ENCODE measurements at regions not wholly inside any gene's neighbourhood (a gene's known extent, or its start where the extent isn't known, plus 50 kb on each side); places are given as distances from the start of the nearest gene placed in this dataset.

- Mint-ChIP-seq H3K4me1 (no peaks in the 10 kb centered on the region), H3K4me3 (no peak overlapping the region), H3K27me3 (no peaks in the 10 kb centered on the region), H3K27ac (no peak overlapping the region), H3K9me3 (peaks cover 0 to 3% (median 1%) of the 10 kb centered on the region in 7 donors), H3K36me3 (no peaks in the 10 kb centered on the region)
- no peaks in the 10 kb centered on the region for H3K36me3 ChIP-seq (ENCODE audit: control insufficient read depth, insufficient read depth, low read length)
- no peak overlapping the region for H3K4me3 ChIP-seq (ENCODE audit: low read depth, low read length)
- no peaks in the 10 kb centered on the region for H3K4me1 ChIP-seq (ENCODE audit: control insufficient read depth, insufficient read depth, low read length, poor library complexity, severe bottlenecking)
- ATAC-seq (ENCODE audit: low read depth in 2 of 2), result no peak
- no peaks in the 10 kb centered on the region for H3K9me3 ChIP-seq (ENCODE audit: control insufficient read depth in 2 of 2, low read length in 2 of 2)
- H3K27me3 ChIP-seq (ENCODE audit: control insufficient read depth, insufficient read depth, low read length), result no peaks in the 10 kb centered on the region
- H3K27ac ChIP-seq (ENCODE audit: insufficient read depth, low read length, poor library complexity, severe bottlenecking), result no peak overlapping the region
- DNase-seq, result no peak
These were observed 404.7 kb downstream of the BCL11A start for GRCh38 chr2:60148716-60149115.

DNA sequence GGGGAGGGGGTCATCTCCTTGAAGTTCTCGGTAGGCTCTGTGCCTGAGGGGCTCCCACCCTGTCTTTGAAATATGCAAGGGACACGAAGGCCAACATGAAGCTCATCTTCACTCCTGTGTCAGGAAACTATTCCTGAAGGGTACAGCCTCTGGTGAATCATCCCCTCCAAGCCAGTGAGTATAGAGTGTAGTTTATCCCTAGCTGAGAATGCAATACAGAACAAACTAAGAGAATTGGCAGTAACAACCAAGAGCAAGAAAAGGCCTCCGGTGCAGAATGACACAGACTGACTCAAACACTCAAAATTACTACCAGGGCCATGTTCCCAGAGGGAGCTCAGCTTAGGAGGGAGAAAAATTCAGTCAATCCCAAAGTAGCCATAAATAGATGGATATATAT, 413.3 kb downstream of the BCL11A start:
- Histone ChIP-seq H3K36me3 (ENCODE audit: control insufficient read depth, insufficient read depth, low read length) (no peaks in the 10 kb centered on the region), H3K4me1 (ENCODE audit: control insufficient read depth, insufficient read depth, low read length, poor library complexity, severe bottlenecking) (no peaks in the 10 kb centered on the region), H3K27ac (ENCODE audit: insufficient read depth, low read length, poor library complexity, severe bottlenecking) (no peak overlapping the region), H3K9me3 (ENCODE audit: control insufficient read depth in 2 of 2, low read length in 2 of 2) (no peaks in the 10 kb centered on the region), H3K27me3 (ENCODE audit: control insufficient read depth, insufficient read depth, low read length) (no peaks in the 10 kb centered on the region), H3K4me3 (ENCODE audit: low read depth, low read length) (no peak overlapping the region)
- Mint-ChIP-seq H3K4me3 (no peak overlapping the region), H3K27ac (no peak overlapping the region), H3K36me3 (no peaks in the 10 kb centered on the region), H3K4me1 (no peaks in the 10 kb centered on the region), H3K9me3 (peaks cover 0 to 4% (median 2%) of the 10 kb centered on the region in 7 donors), H3K27me3 (peaks cover 5% of the 10 kb centered on the region)
- DNase-seq, result no peak
- no peak for ATAC-seq (ENCODE audit: low read depth in 2 of 2)

GRCh38 chr2:60136913-60137312, 416.5 kb downstream of the BCL11A start:
- Histone ChIP-seq H3K9me3 (ENCODE audit: control insufficient read depth in 2 of 2, low read length in 2 of 2) (no peaks in the 10 kb centered on the region), H3K27me3 (ENCODE audit: control insufficient read depth, insufficient read depth, low read length) (no peaks in the 10 kb centered on the region), H3K4me1 (ENCODE audit: control insufficient read depth, insufficient read depth, low read length, poor library complexity, severe bottlenecking) (no peaks in the 10 kb centered on the region), H3K4me3 (ENCODE audit: low read depth, low read length) (no peak overlapping the region), H3K27ac (ENCODE audit: insufficient read depth, low read length, poor library complexity, severe bottlenecking) (no peak overlapping the region), H3K36me3 (ENCODE audit: control insufficient read depth, insufficient read depth, low read length) (no peaks in the 10 kb centered on the region)
- Mint-ChIP-seq H3K27me3 (peaks cover 5% of the 10 kb centered on the region), H3K9me3 (peaks cover 0 to 9% (median 4%) of the 10 kb centered on the region in 7 donors), H3K36me3 (no peaks in the 10 kb centered on the region), H3K27ac (no peak overlapping the region), H3K4me3 (no peak overlapping the region), H3K4me1 (no peaks in the 10 kb centered on the region)
- DNase-seq, result no peak
- no peak for ATAC-seq (ENCODE audit: low read depth in 2 of 2)

DNA sequence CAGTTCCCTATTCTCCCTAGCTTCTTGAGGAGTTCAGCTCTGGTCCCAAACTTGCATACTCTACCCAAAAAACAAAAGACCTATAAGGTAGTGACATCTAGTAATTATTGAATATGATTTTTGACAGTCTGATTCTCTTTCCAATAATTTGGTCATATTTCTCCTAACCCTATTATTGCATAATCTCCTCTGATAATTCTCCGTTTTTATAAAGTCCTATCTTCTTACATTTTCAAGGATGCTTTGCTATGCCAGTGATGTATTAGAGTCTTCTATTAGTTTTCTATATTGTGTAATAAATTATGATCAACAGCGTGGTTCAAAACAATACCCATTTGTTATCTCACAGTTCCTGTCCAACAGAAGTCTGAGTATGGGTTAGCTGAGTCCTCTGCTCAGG, 426.3 kb downstream of the BCL11A start:
- Histone ChIP-seq H3K4me3 (ENCODE audit: low read depth, low read length) (no peak overlapping the region), H3K36me3 (ENCODE audit: control insufficient read depth, insufficient read depth, low read length) (no peaks in the 10 kb centered on the region), H3K27ac (ENCODE audit: insufficient read depth, low read length, poor library complexity, severe bottlenecking) (no peak overlapping the region), H3K4me1 (ENCODE audit: control insufficient read depth, insufficient read depth, low read length, poor library complexity, severe bottlenecking) (no peaks in the 10 kb centered on the region), H3K9me3 (ENCODE audit: control insufficient read depth in 2 of 2, low read length in 2 of 2) (no peaks in the 10 kb centered on the region), H3K27me3 (ENCODE audit: control insufficient read depth, insufficient read depth, low read length) (no peaks in the 10 kb centered on the region)
- no peaks in the 10 kb centered on the region for H3K27me3 Mint-ChIP-seq
- DNase-seq, result no peak
- ATAC-seq (ENCODE audit: low read depth in 2 of 2), result no peak
- H3K4me3 Mint-ChIP-seq, result no peak overlapping the region
- H3K27ac Mint-ChIP-seq, result no peak overlapping the region
- peaks cover 0 to 9% (median 3%) of the 10 kb centered on the region in 7 donors for H3K9me3 Mint-ChIP-seq
- H3K36me3 Mint-ChIP-seq, result no peaks in the 10 kb centered on the region
- H3K4me1 Mint-ChIP-seq, result no peaks in the 10 kb centered on the region

DNA sequence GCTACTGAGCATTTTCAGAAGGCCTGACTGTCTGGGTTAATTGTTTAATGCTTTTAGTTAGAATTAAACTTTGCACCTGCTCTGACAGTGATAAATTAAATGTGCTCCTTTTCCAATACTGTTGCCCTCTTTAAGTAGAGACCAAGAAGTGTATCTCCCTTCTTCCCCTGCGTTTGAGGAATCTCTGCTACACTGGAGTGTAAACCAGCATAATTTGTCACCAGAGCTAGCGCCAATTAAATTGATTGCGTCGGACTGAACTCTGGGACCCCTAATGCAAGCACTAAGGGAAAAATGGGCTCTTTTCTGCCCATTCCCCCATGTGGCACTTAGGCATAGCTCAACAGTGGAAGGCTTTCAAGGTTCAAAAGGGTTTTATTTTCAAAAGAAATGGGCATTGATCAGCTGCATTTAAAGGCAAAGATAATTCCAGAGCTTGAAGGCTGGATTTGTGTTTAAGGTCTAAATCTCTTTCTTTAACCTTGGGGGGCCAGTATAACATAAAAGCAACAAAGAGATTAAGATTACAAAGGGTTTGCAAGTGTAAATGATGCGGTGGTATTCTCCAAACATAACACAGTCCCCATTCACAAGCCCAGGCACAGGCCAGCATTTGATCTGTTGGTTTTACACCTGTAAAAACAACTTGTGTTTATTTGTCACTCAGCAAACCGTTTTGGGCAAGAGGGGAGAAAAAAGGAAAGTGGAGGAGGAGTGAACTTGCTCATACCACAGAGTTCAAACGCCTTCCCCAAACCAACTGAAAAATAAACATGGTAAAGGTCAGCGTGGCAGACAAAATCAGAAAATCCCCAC, 427.6 kb downstream of the BCL11A start:
- Mint-ChIP-seq H3K4me3 (no peak overlapping the region), H3K9me3 (peaks cover 0 to 4% (median 3%) of the 10 kb centered on the region in 7 donors), H3K27me3 (no peaks in the 10 kb centered on the region), H3K4me1 (no peaks in the 10 kb centered on the region), H3K27ac (no peak overlapping the region), H3K36me3 (no peaks in the 10 kb centered on the region)
- Histone ChIP-seq H3K4me1 (ENCODE audit: control insufficient read depth, insufficient read depth, low read length, poor library complexity, severe bottlenecking) (no peaks in the 10 kb centered on the region), H3K27me3 (ENCODE audit: control insufficient read depth, insufficient read depth, low read length) (no peaks in the 10 kb centered on the region), H3K27ac (ENCODE audit: insufficient read depth, low read length, poor library complexity, severe bottlenecking) (no peak overlapping the region), H3K4me3 (ENCODE audit: low read depth, low read length) (no peak overlapping the region), H3K9me3 (ENCODE audit: control insufficient read depth in 2 of 2, low read length in 2 of 2) (no peaks in the 10 kb centered on the region), H3K36me3 (ENCODE audit: control insufficient read depth, insufficient read depth, low read length) (no peaks in the 10 kb centered on the region)
- ATAC-seq (ENCODE audit: low read depth in 2 of 2), result no peak
- DNase-seq, result no peak

DNA sequence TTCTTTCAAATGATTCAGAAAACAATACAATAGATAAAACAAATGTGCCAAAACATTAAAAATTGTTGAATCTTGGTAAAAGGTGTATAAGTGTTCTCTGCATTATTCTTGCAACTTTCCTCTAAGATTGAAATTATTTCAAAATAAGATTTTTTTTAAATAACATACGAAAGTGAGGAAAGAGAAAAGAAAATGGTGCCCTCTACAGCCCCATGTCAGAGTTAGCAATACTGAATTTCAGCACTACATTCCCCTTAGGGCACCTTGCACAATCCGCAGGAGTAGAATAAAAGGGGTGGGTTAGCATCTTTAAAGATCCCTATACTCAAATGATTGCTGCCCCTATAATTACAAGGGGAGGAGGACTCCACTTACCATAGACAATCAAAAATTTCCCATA, 433.7 kb downstream of the BCL11A start:
- no peaks in the 10 kb centered on the region for H3K36me3 Mint-ChIP-seq
- Histone ChIP-seq H3K4me1 (ENCODE audit: control insufficient read depth, insufficient read depth, low read length, poor library complexity, severe bottlenecking) (no peaks in the 10 kb centered on the region), H3K9me3 (ENCODE audit: control insufficient read depth in 2 of 2, low read length in 2 of 2) (no peaks in the 10 kb centered on the region), H3K27me3 (ENCODE audit: control insufficient read depth, insufficient read depth, low read length) (no peaks in the 10 kb centered on the region), H3K4me3 (ENCODE audit: low read depth, low read length) (no peak overlapping the region), H3K36me3 (ENCODE audit: control insufficient read depth, insufficient read depth, low read length) (no peaks in the 10 kb centered on the region), H3K27ac (ENCODE audit: insufficient read depth, low read length, poor library complexity, severe bottlenecking) (no peak overlapping the region)
- ATAC-seq (ENCODE audit: low read depth in 2 of 2), result no peak
- H3K27me3 Mint-ChIP-seq, result no peaks in the 10 kb centered on the region
- no peak overlapping the region for H3K4me3 Mint-ChIP-seq
- no peaks in the 10 kb centered on the region for H3K4me1 Mint-ChIP-seq
- DNase-seq, result no peak
- no peak overlapping the region for H3K27ac Mint-ChIP-seq
- H3K9me3 Mint-ChIP-seq, result peaks cover 0 to 8% (median 3%) of the 10 kb centered on the region in 7 donors

- no peaks in the 10 kb centered on the region for H3K4me1 ChIP-seq (ENCODE audit: control insufficient read depth, insufficient read depth, low read length, poor library complexity, severe bottlenecking)
- H3K4me3 Mint-ChIP-seq, result no peak overlapping the region
- H3K36me3 Mint-ChIP-seq, result no peaks in the 10 kb centered on the region
- no peak overlapping the region for H3K27ac ChIP-seq (ENCODE audit: insufficient read depth, low read length, poor library complexity, severe bottlenecking)
- H3K9me3 ChIP-seq (ENCODE audit: control insufficient read depth in 2 of 2, low read length in 2 of 2), result no peaks in the 10 kb centered on the region
- H3K9me3 Mint-ChIP-seq, result peaks cover 0 to 8% (median 3%) of the 10 kb centered on the region in 7 donors
- no peaks in the 10 kb centered on the region for H3K36me3 ChIP-seq (ENCODE audit: control insufficient read depth, insufficient read depth, low read length)
- no peak for ATAC-seq (ENCODE audit: low read depth in 2 of 2)
- H3K27ac Mint-ChIP-seq, result no peak overlapping the region
- no peaks in the 10 kb centered on the region for H3K27me3 ChIP-seq (ENCODE audit: control insufficient read depth, insufficient read depth, low read length)
- no peak overlapping the region for H3K4me3 ChIP-seq (ENCODE audit: low read depth, low read length)
- no peak for DNase-seq
- no peaks in the 10 kb centered on the region for H3K4me1 Mint-ChIP-seq
- H3K27me3 Mint-ChIP-seq, result no peaks in the 10 kb centered on the region
These were observed 434.5 kb downstream of the BCL11A start for GRCh38 chr2:60118917-60119316.

GRCh38 chr2:60118061-60118460, 435.4 kb downstream of the BCL11A start:
- Histone ChIP-seq H3K27ac (ENCODE audit: insufficient read depth, low read length, poor library complexity, severe bottlenecking) (no peak overlapping the region), H3K36me3 (ENCODE audit: control insufficient read depth, insufficient read depth, low read length) (no peaks in the 10 kb centered on the region), H3K4me1 (ENCODE audit: control insufficient read depth, insufficient read depth, low read length, poor library complexity, severe bottlenecking) (no peaks in the 10 kb centered on the region), H3K4me3 (ENCODE audit: low read depth, low read length) (no peak overlapping the region), H3K27me3 (ENCODE audit: control insufficient read depth, insufficient read depth, low read length) (no peaks in the 10 kb centered on the region), H3K9me3 (ENCODE audit: control insufficient read depth in 2 of 2, low read length in 2 of 2) (no peaks in the 10 kb centered on the region)
- ATAC-seq (ENCODE audit: low read depth in 2 of 2), result no peak
- no peak for DNase-seq
- Mint-ChIP-seq H3K4me1 (no peaks in the 10 kb centered on the region), H3K27ac (no peak overlapping the region), H3K9me3 (peaks cover 0 to 8% (median 3%) of the 10 kb centered on the region in 7 donors), H3K36me3 (no peaks in the 10 kb centered on the region), H3K27me3 (no peaks in the 10 kb centered on the region), H3K4me3 (no peak overlapping the region)

All from CD4-positive, CD25-positive, alpha-beta regulatory T cell (primary cell).